HEK293 (cell line): ENCODE measurements at regions not wholly inside any gene's neighbourhood (a gene's known extent, or its start where the extent isn't known, plus 50 kb on each side); places are given as distances from the start of the nearest gene placed in this dataset.

Source experiments
- CTCF ChIA-PET: fragments of 350-600 bp; formaldehyde crosslinking; extraction: SDS; loops from one replicate; lab custom pipeline; 2021; ENCODE audit warnings: antibody characterized with exemption; lab: Yijun Ruan, JAX
- POLR2A ChIA-PET: fragments of 300-600 bp; formaldehyde crosslinking; extraction: SDS; loops from one replicate; lab custom pipeline; 2020; ENCODE audit warnings: antibody characterized with exemption, inconsistent platforms; lab: Yijun Ruan, JAX
- H3K27ac ChIP-seq: fragments of 200-500 bp; sonication (Bioruptor generic); 2 replicates; pipeline ENCODE4 v1.5.1; 2014; ENCODE audit warnings: low read depth, low read length, control low read depth, inconsistent platforms; ENCODE audit errors: extremely low read depth
- H3K36me3 ChIP-seq, 2 experiments: fragments of 200-500 bp in 1 of 2; sonication (Bioruptor generic) in 1 of 2; 1 replicate in 1 of 2; 2 replicates in 1 of 2; pipeline ENCODE4 v1.5.1; 2014 to 2017; ENCODE audit warnings: inconsistent platforms in 2 of 2, low read length in 2 of 2; ENCODE audit not compliant: control insufficient read depth in 2 of 2, insufficient read depth in 1 of 2
- H3K4me1 ChIP-seq: fragments of 200-500 bp; sonication (Bioruptor generic); 2 replicates; pipeline ENCODE4 v1.5.1; 2014; ENCODE audit warnings: mild to moderate bottlenecking, low read length, inconsistent platforms; ENCODE audit not compliant: control insufficient read depth, insufficient read depth
- H3K4me3 ChIP-seq: 2 replicates; pipeline ENCODE4 v1.5.1; 2011; ENCODE audit warnings: low read depth, mild to moderate bottlenecking, control low read depth, low read length, moderate library complexity
- H3K9me3 ChIP-seq: fragments of 200-500 bp; sonication (Bioruptor generic); 2 replicates; pipeline ENCODE4 v1.5.1; 2014; ENCODE audit warnings: low read depth, low read length, inconsistent platforms; ENCODE audit not compliant: control insufficient read depth, insufficient read depth
- TCF7L2 ChIP-seq: IDR thresholded peaks from 2 replicates; pipeline ENCODE4 v1.6.1; 2011; ENCODE audit warnings: low read depth, mild to moderate bottlenecking, inconsistent platforms, low read length, moderate library complexity, borderline replicate concordance
- ZNF211 ChIP-seq: fragments of 450-650 bp; formaldehyde crosslinking; IDR thresholded peaks from 2 replicates; pipeline ENCODE4 v1.5.1; 2016; ENCODE audit warnings: low read depth, missing biosample characterization, missing genetic modification characterization
- ZNF23 ChIP-seq: fragments of 450-650 bp; formaldehyde crosslinking; IDR thresholded peaks from 2 replicates; pipeline ENCODE4 v1.5.1; 2016; ENCODE audit warnings: missing biosample characterization, missing genetic modification characterization, borderline replicate concordance
- ZNF24 ChIP-seq: fragments of 450-650 bp; formaldehyde crosslinking; IDR thresholded peaks from 2 replicates; pipeline ENCODE4 v1.5.1; 2016; ENCODE audit warnings: missing biosample characterization, missing genetic modification characterization
- ZNF354C ChIP-seq: fragments of 450-650 bp; formaldehyde crosslinking; IDR thresholded peaks from 2 replicates; pipeline ENCODE4 v1.5.1; 2016; ENCODE audit warnings: missing biosample characterization, missing genetic modification characterization, low read depth, borderline replicate concordance
- ZNF366 ChIP-seq: fragments of 450-650 bp; formaldehyde crosslinking; conservative IDR thresholded peaks from 2 replicates; pipeline ENCODE4 v1.5.1; 2016; ENCODE audit warnings: missing biosample characterization, missing genetic modification characterization
- ZNF473 ChIP-seq: fragments of 450-650 bp; formaldehyde crosslinking; IDR thresholded peaks from 2 replicates; pipeline ENCODE4 v1.5.1; 2017; ENCODE audit warnings: missing biosample characterization, missing genetic modification characterization
- ZSCAN30 ChIP-seq: fragments of 450-650 bp; IDR thresholded peaks from 2 replicates; pipeline ENCODE4 v1.5.1; 2018; ENCODE audit warnings: missing biosample characterization, mild to moderate bottlenecking, missing genetic modification characterization, moderate library complexity
- TF ChIP-seq, protein P1 (sequence below): fragments of 450-650 bp; formaldehyde crosslinking; IDR thresholded peaks from 2 replicates; pipeline ENCODE4 v1.5.1; 2016; ENCODE audit warnings: missing biosample characterization, missing genetic modification characterization
- TF ChIP-seq, protein P2 (sequence below): fragments of 450-650 bp; formaldehyde crosslinking; IDR thresholded peaks from 2 replicates; pipeline ENCODE4 v1.5.1; 2016; ENCODE audit warnings: missing biosample characterization, missing genetic modification characterization
- TF ChIP-seq, protein P3 (sequence below): fragments of 450-650 bp; formaldehyde crosslinking; IDR thresholded peaks from 2 replicates; pipeline ENCODE4 v1.5.1; 2017; ENCODE audit warnings: missing biosample characterization, missing genetic modification characterization
- TF ChIP-seq, protein P4 (sequence below): fragments of 450-650 bp; formaldehyde crosslinking; IDR thresholded peaks from 2 replicates; pipeline ENCODE4 v1.5.1; 2016; ENCODE audit warnings: missing biosample characterization, missing genetic modification characterization, low read depth
- TF ChIP-seq, protein P5 (sequence below): fragments of 450-650 bp; formaldehyde crosslinking; IDR thresholded peaks from 2 replicates; pipeline ENCODE4 v1.5.0; 2017; ENCODE audit warnings: missing biosample characterization, missing genetic modification characterization, borderline replicate concordance
- TF ChIP-seq, protein P6 (sequence below): fragments of 450-650 bp; formaldehyde crosslinking; IDR thresholded peaks from 2 replicates; pipeline ENCODE4; 2016; ENCODE audit warnings: missing biosample characterization, missing genetic modification characterization

DNA sequence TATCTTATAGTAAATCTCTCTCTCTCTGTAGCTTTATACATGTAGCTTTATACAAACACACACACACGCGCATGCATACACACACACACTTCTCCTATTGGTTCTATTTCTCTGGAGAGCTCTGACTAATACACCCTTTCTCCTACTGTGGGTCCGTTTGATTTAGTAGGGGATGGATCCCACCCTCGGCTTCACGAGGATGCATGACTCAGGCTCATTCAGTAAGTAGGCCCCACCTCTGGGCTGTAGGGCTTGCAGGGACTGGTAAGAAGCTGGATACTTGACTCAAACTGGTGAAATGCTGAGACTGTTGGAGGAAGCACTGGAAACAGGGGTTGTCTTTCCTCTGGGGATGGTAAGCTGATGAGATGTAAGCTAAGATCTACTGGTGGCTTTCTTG lies 98.7 kb downstream of the SLC24A2 start:
- ChIA-PET POLR2A (no interaction called here), CTCF (interaction anchor here (0.9 kb wide), 1 partner anchor 225 kb away, joined by 3 read pairs; no protein-coding TSS in a partner anchor)
- Histone ChIP-seq H3K4me1 (no peaks in the 10 kb centered on the region), H3K9me3 (no peaks in the 10 kb centered on the region), H3K27ac (no peak overlapping the region), H3K36me3 (no peaks in the 10 kb centered on the region), H3K4me3 (no peak overlapping the region)
- TF ChIP-seq ZSCAN30 (tag by site-specific recombination) (no peak), ZNF24 (tag by site-specific recombination) (no peak), TCF7L2 (no peak), ZNF23 (no peak)
- TF ChIP-seq, protein P1, sequence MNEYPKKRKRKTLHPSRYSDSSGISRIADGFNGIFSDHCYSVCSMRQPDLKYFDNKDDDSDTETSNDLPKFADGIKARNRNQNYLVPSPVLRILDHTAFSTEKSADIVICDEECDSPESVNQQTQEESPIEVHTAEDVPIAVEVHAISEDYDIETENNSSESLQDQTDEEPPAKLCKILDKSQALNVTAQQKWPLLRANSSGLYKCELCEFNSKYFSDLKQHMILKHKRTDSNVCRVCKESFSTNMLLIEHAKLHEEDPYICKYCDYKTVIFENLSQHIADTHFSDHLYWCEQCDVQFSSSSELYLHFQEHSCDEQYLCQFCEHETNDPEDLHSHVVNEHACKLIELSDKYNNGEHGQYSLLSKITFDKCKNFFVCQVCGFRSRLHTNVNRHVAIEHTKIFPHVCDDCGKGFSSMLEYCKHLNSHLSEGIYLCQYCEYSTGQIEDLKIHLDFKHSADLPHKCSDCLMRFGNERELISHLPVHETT (tag by site-specific recombination), result no peak
- TF ChIP-seq, protein P2, sequence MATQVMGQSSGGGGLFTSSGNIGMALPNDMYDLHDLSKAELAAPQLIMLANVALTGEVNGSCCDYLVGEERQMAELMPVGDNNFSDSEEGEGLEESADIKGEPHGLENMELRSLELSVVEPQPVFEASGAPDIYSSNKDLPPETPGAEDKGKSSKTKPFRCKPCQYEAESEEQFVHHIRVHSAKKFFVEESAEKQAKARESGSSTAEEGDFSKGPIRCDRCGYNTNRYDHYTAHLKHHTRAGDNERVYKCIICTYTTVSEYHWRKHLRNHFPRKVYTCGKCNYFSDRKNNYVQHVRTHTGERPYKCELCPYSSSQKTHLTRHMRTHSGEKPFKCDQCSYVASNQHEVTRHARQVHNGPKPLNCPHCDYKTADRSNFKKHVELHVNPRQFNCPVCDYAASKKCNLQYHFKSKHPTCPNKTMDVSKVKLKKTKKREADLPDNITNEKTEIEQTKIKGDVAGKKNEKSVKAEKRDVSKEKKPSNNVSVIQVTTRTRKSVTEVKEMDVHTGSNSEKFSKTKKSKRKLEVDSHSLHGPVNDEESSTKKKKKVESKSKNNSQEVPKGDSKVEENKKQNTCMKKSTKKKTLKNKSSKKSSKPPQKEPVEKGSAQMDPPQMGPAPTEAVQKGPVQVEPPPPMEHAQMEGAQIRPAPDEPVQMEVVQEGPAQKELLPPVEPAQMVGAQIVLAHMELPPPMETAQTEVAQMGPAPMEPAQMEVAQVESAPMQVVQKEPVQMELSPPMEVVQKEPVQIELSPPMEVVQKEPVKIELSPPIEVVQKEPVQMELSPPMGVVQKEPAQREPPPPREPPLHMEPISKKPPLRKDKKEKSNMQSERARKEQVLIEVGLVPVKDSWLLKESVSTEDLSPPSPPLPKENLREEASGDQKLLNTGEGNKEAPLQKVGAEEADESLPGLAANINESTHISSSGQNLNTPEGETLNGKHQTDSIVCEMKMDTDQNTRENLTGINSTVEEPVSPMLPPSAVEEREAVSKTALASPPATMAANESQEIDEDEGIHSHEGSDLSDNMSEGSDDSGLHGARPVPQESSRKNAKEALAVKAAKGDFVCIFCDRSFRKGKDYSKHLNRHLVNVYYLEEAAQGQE (tag by site-specific recombination), result no peak

DNA sequence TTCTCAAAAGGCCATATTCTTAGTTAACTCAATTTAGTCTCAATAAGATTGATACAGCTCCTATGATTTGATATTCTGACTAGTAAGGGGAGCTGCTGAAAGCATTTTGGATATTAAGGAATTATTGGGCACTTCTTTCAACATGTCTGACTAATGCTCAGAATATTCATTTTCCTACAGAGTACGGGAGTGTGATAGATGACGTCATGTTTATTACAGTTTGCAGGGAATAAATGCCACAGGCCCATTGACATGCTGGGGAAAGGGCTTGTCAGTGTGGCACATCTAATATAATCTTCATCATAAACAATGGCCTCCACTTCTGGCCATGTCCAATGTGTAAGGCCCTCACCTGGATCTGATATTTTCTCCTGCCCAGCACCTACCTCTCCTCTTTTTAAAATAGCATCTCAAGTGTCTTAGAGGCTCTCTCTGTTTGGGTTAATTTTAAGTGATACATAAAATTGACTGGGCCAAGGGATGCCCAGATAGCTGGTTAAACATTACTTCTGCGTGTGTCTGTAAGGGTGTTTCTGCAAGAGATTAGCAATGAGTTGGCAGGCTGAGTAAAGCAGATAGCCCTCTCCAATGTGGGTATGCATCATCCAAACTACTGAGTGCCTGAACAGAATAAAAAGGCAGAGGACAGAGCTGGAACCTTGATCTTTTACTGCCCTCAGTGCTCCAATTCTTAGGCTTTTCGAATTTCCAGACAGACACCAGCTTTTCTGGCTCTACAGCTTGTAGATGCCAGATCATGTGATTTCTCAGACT lies 99.3 kb downstream of the SLC24A2 start:
- Histone ChIP-seq H3K9me3 (no peaks in the 10 kb centered on the region), H3K27ac (no peak overlapping the region), H3K4me3 (no peak overlapping the region), H3K4me1 (no peaks in the 10 kb centered on the region), H3K36me3 (no peaks in the 10 kb centered on the region)
- CTCF ChIA-PET, result interaction anchor here (0.6 to 0.9 kb wide), 2 partner anchors 224 to 1663 kb away, joined by 3 read pairs; no protein-coding TSS in a partner anchor
- POLR2A ChIA-PET, result no interaction called here
- TF ChIP-seq ZNF211 (tag by site-specific recombination) (no peak), ZNF473 (no peak), ZNF366 (tag by site-specific recombination) (no peak), ZNF354C (tag by site-specific recombination) (no peak)
- TF ChIP-seq, protein P3, sequence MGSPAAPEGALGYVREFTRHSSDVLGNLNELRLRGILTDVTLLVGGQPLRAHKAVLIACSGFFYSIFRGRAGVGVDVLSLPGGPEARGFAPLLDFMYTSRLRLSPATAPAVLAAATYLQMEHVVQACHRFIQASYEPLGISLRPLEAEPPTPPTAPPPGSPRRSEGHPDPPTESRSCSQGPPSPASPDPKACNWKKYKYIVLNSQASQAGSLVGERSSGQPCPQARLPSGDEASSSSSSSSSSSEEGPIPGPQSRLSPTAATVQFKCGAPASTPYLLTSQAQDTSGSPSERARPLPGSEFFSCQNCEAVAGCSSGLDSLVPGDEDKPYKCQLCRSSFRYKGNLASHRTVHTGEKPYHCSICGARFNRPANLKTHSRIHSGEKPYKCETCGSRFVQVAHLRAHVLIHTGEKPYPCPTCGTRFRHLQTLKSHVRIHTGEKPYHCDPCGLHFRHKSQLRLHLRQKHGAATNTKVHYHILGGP (tag by site-specific recombination), result no peak
- TF ChIP-seq, protein P4, sequence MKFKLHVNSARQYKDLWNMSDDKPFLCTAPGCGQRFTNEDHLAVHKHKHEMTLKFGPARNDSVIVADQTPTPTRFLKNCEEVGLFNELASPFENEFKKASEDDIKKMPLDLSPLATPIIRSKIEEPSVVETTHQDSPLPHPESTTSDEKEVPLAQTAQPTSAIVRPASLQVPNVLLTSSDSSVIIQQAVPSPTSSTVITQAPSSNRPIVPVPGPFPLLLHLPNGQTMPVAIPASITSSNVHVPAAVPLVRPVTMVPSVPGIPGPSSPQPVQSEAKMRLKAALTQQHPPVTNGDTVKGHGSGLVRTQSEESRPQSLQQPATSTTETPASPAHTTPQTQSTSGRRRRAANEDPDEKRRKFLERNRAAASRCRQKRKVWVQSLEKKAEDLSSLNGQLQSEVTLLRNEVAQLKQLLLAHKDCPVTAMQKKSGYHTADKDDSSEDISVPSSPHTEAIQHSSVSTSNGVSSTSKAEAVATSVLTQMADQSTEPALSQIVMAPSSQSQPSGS (tag by site-specific recombination), result peak; percentile 69
- TF ChIP-seq, protein P5, sequence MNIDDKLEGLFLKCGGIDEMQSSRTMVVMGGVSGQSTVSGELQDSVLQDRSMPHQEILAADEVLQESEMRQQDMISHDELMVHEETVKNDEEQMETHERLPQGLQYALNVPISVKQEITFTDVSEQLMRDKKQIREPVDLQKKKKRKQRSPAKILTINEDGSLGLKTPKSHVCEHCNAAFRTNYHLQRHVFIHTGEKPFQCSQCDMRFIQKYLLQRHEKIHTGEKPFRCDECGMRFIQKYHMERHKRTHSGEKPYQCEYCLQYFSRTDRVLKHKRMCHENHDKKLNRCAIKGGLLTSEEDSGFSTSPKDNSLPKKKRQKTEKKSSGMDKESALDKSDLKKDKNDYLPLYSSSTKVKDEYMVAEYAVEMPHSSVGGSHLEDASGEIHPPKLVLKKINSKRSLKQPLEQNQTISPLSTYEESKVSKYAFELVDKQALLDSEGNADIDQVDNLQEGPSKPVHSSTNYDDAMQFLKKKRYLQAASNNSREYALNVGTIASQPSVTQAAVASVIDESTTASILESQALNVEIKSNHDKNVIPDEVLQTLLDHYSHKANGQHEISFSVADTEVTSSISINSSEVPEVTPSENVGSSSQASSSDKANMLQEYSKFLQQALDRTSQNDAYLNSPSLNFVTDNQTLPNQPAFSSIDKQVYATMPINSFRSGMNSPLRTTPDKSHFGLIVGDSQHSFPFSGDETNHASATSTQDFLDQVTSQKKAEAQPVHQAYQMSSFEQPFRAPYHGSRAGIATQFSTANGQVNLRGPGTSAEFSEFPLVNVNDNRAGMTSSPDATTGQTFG (tag by site-specific recombination), result no peak
- TF ChIP-seq, protein P6, sequence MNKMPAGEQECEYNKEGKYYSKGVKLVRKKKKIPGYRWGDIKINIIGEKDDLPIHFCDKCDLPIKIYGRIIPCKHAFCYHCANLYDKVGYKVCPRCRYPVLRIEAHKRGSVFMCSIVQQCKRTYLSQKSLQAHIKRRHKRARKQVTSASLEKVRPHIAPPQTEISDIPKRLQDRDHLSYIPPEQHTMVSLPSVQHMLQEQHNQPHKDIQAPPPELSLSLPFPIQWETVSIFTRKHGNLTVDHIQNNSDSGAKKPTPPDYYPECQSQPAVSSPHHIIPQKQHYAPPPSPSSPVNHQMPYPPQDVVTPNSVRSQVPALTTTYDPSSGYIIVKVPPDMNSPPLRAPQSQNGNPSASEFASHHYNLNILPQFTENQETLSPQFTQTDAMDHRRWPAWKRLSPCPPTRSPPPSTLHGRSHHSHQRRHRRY (tag by site-specific recombination), result no peak
